ENCODE measurements at regions not wholly inside any gene's neighbourhood (a gene's known extent, or its start where the extent isn't known, plus 50 kb on each side); places are given as distances from the start of the nearest gene placed in this dataset.

DNA sequence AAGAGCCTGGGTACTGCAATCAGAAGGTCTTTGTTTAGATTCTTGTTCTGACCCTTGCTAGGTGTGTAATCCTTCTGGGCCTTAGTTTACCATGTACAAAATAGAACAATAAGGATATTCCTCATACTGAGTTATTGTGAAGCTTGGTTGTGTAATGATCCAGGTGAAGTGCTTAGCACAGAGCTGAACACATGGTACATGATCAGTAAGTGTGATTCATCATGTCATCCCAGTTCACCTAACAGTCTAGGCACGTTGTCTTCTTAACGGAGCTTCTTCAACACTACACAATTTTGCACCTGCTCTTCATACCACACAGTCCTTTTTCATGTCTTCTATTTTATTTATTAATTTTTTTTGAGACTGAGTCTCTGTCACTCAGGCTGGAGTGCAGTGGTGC, 234.3 kb upstream of the TENM4 start:
- Histone ChIP-seq H4K91ac (replicated peaks; ENCODE audit: insufficient read length, low read length) (no peak overlapping the region), H3K4me1 (replicated peaks in 1 of 4; ENCODE audit: control insufficient read depth in 3 of 4, insufficient read depth in 4 of 4, low read length in 3 of 4) (peaks cover 0 to 11% (median 5%) of the 10 kb centered on the region in 4 experiments; a peak in 3 of 7 replicates), H4K5ac (ENCODE audit: insufficient read length, low read depth, low read length) (no peak overlapping the region), H2BK15ac (ENCODE audit: low read length) (no peak overlapping the region), H3K14ac (ENCODE audit: insufficient read length) (no peak overlapping the region), H4K20me1 (replicated peaks in 1 of 2; ENCODE audit: control insufficient read depth in 1 of 2, insufficient read depth in 2 of 2, low read length in 2 of 2) (no peaks in the 10 kb centered on the region), H3K23ac (ENCODE audit: insufficient read length) (no peak overlapping the region), H4K8ac (ENCODE audit: extremely low read depth, insufficient read depth, low read length) (no peak overlapping the region), H3K4me2 (ENCODE audit: insufficient read depth in 1 of 2, low read depth in 2 of 2, low read length in 2 of 2) (no peak overlapping the region), H3K79me1 (ENCODE audit: low read depth, low read length) (no peaks in the 10 kb centered on the region), H3K79me2 (ENCODE audit: control insufficient read depth in 1 of 2, insufficient read depth in 2 of 2, low read length in 2 of 2) (no peaks in the 10 kb centered on the region), H3K18ac (ENCODE audit: extremely low read depth, low read length) (no peak overlapping the region), H3K27ac (ENCODE audit: low read depth, low read length) (no peak overlapping the region), H2BK5ac (ENCODE audit: low read depth, low read length) (no peak overlapping the region), H3K9ac (replicated peaks in 1 of 4; ENCODE audit: extremely low read depth in 1 of 4, low read depth in 3 of 4, low read length in 3 of 4) (no peak overlapping the region), H3K4me3 (ENCODE audit: extremely low read depth in 1 of 4, insufficient read depth in 2 of 4, low read depth in 3 of 4, low read length in 4 of 4) (no peak overlapping the region), H2BK12ac (ENCODE audit: low read depth, low read length) (no peak overlapping the region), H2BK20ac (ENCODE audit: low read length) (no peak overlapping the region), H2AK5ac (ENCODE audit: low read depth, low read length) (no peak overlapping the region), H3K36me3 (ENCODE audit: control insufficient read depth in 2 of 4, insufficient read depth in 4 of 4, low read length in 3 of 4) (no peaks in the 10 kb centered on the region), H3K56ac (replicated peaks; ENCODE audit: insufficient read length, low read depth, low read length) (no peak overlapping the region), H3K27me3 (replicated peaks in 1 of 4; ENCODE audit: control insufficient read depth in 3 of 4, extremely low read depth in 1 of 4, insufficient read depth in 3 of 4, low read length in 3 of 4) (peaks cover 0 to 1% (median 0%) of the 10 kb centered on the region in 4 experiments; a peak in 1 of 7 replicates), H3K23me2 (ENCODE audit: low read depth, low read length) (no peaks in the 10 kb centered on the region), H3K9me3 (ENCODE audit: insufficient read depth in 2 of 2, low read depth in 1 of 2, low read length in 1 of 2) (no peaks in the 10 kb centered on the region), H2BK120ac (replicated peaks; ENCODE audit: low read depth, low read length) (no peak overlapping the region), H2AFZ (ENCODE audit: low read length) (no peak overlapping the region), H3K4ac (replicated peaks; ENCODE audit: insufficient read length, low read depth, low read length) (no peak overlapping the region)
- 95% methylated on average over 2 of the region's 2 CpGs; no CpG with 5 or more reads in 1 of the 2 experiments for WGBS, 2 experiments (ENCODE audit: extremely low coverage in 1 of 2, insufficient coverage in 1 of 2, insufficient read length in 1 of 2, insufficient replicate concordance in 2 of 2, low coverage in 1 of 2, low lambda C conversion rate in 2 of 2, missing lambda C conversion rate in 1 of 2)
- FAIRE-seq (no peak), DNase-seq (ENCODE audit: low read depth in 1 of 2, low spot score in 2 of 2) (no peak)
- CTCF ChIA-PET (ENCODE audit: partially characterized antibody): interaction anchor here (0.8 kb wide), 1 partner anchor 235 kb away, joined by 3 read pairs; the partner anchor contains the start of gene TENM4
- TF ChIP-seq SIN3A (conservative IDR thresholded peaks at IDR 0.05 in 1 of 2, IDR thresholded peaks at IDR 0.05 in 1 of 2; ENCODE audit: low read depth in 1 of 2, low read length in 2 of 2): no peak
- no peak for TF ChIP-seq GTF2F1 (IDR thresholded peaks at IDR 0.05; ENCODE audit: borderline replicate concordance, low read depth, low read length)
- TF ChIP-seq POLR2A (IDR thresholded peaks at IDR 0.05; ENCODE audit: control extremely low read depth in 1 of 2, low read depth in 2 of 2, low read length in 2 of 2): no peak
- TF ChIP-seq CHD1 (IDR thresholded peaks at IDR 0.05; ENCODE audit: low read depth, low read length): no peak
- TF ChIP-seq GABPA (IDR thresholded peaks at IDR 0.05; ENCODE audit: borderline replicate concordance, insufficient read depth, low read length): no peak
- no peak for TF ChIP-seq E2F6 (IDR thresholded peaks at IDR 0.05)
- no peak for TF ChIP-seq EP300 (IDR thresholded peaks at IDR 0.05; ENCODE audit: borderline replicate concordance in 1 of 2, low read depth in 2 of 2, low read length in 2 of 2)
- no peak for TF ChIP-seq ASH2L (IDR thresholded peaks at IDR 0.05; ENCODE audit: low read length)
- TF ChIP-seq SRF (IDR thresholded peaks at IDR 0.05; ENCODE audit: low read depth, low read length): no peak
- no peak for TF ChIP-seq SP2 (IDR thresholded peaks at IDR 0.05; ENCODE audit: low read length)
- TF ChIP-seq FOSL1 (IDR thresholded peaks at IDR 0.05; ENCODE audit: insufficient read depth, low read depth, low read length): no peak
- POLR2A ChIA-PET (ENCODE audit: partially characterized antibody): no interaction called here

Measured in H1 (cell line).